ENCODE measurements at regions not wholly inside any gene's neighbourhood (a gene's known extent, or its start where the extent isn't known, plus 50 kb on each side); places are given as distances from the start of the nearest gene placed in this dataset.

DNA sequence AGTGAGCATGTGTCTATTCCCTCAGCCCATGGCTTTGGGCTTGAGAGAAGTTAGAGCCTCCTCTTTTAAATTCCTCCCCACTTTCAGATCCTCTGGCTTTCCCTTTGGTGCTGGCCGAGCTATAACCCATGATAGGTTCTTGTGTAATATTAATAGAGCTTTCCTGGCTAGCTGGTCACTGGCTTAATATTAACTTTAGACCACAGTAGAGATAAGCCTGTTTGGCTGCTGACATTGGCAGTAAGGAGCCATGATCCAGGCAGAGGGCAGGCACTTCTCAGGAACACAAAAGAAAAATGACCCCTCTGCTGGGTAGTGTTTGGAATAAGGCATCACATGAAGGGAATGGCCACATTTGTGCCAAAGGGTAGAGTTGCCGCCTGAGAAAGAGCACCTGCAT lies 65.4 kb upstream of the UMPS start:
- no peak for TF ChIP-seq CTCF (IDR thresholded peaks at IDR 0.05; ENCODE audit: insufficient read depth in 1 of 2, low read depth in 1 of 2, low read length in 1 of 2, severe bottlenecking in 1 of 2, unreplicated experiment in 1 of 2)
- no peak overlapping the region for H3K4me3 Mint-ChIP-seq (ENCODE audit: unreplicated experiment)
- H3K9me3 ChIP-seq = no peaks in the 10 kb centered on the region
- H3K9me3 Mint-ChIP-seq (ENCODE audit: unreplicated experiment) = no peaks in the 10 kb centered on the region
- BruUV-seq (replicated peaks) = no TSS peak
- peaks cover 2% of the 10 kb centered on the region for H3K36me3 ChIP-seq (ENCODE audit: control insufficient read depth, insufficient read depth, low read length)
- H3K27me3 ChIP-seq (replicated peaks; ENCODE audit: control insufficient read depth, insufficient read depth, low read length) = no peaks in the 10 kb centered on the region
- DNase-seq = no peak
- intact Hi-C loops (cut with micrococcal nuclease; ENCODE audit: unreplicated experiment) = no loop called here
- H3K27ac Mint-ChIP-seq (ENCODE audit: unreplicated experiment) = no peak overlapping the region
- H3K36me3 Mint-ChIP-seq (ENCODE audit: insufficient read depth, unreplicated experiment) = peaks cover 61% of the 10 kb centered on the region
- ChIA-PET CTCF (interaction anchor here (0.9 kb wide), 1 partner anchor 100 kb away, joined by 6 read pairs; no protein-coding TSS in a partner anchor), POLR2A (no interaction called here)
- peaks cover 8% of the 10 kb centered on the region for H3K4me1 Mint-ChIP-seq (ENCODE audit: low read depth, unreplicated experiment)
- H3K27me3 Mint-ChIP-seq (ENCODE audit: insufficient read depth, unreplicated experiment) = no peaks in the 10 kb centered on the region
- no peaks in the 10 kb centered on the region for H3K4me1 ChIP-seq
- no peak overlapping the region for H3K4me3 ChIP-seq (ENCODE audit: low read depth, low read length)

- Mint-ChIP-seq H3K36me3 (ENCODE audit: insufficient read depth, unreplicated experiment) (peaks cover 64% of the 10 kb centered on the region), H3K27me3 (ENCODE audit: insufficient read depth, unreplicated experiment) (no peaks in the 10 kb centered on the region), H3K4me3 (ENCODE audit: unreplicated experiment) (no peak overlapping the region), H3K9me3 (ENCODE audit: unreplicated experiment) (no peaks in the 10 kb centered on the region), H3K27ac (ENCODE audit: unreplicated experiment) (no peak overlapping the region), H3K4me1 (ENCODE audit: low read depth, unreplicated experiment) (peaks cover 8% of the 10 kb centered on the region)
- DNase-seq = no peak
- BruUV-seq (replicated peaks) = no TSS peak
- intact Hi-C loops (cut with micrococcal nuclease; ENCODE audit: unreplicated experiment) = no loop called here
- Histone ChIP-seq H3K4me3 (ENCODE audit: low read depth, low read length) (no peak overlapping the region), H3K9me3 (no peaks in the 10 kb centered on the region), H3K36me3 (ENCODE audit: control insufficient read depth, insufficient read depth, low read length) (peaks cover 2% of the 10 kb centered on the region), H3K27me3 (replicated peaks; ENCODE audit: control insufficient read depth, insufficient read depth, low read length) (no peaks in the 10 kb centered on the region), H3K4me1 (no peaks in the 10 kb centered on the region)
- ChIA-PET POLR2A (no interaction called here), CTCF (no interaction called here)
- TF ChIP-seq CTCF (IDR thresholded peaks at IDR 0.05; ENCODE audit: insufficient read depth in 1 of 2, low read depth in 1 of 2, low read length in 1 of 2, severe bottlenecking in 1 of 2, unreplicated experiment in 1 of 2) = no peak
Measured at GRCh38 chr3:124666067-124666466, 64.2 kb upstream of the UMPS start.

- Histone ChIP-seq H3K36me3 (ENCODE audit: control insufficient read depth, insufficient read depth, low read length) (peaks cover 2% of the 10 kb centered on the region), H3K4me1 (no peaks in the 10 kb centered on the region), H3K4me3 (ENCODE audit: low read depth, low read length) (no peak overlapping the region), H3K9me3 (no peaks in the 10 kb centered on the region), H3K27me3 (replicated peaks; ENCODE audit: control insufficient read depth, insufficient read depth, low read length) (no peaks in the 10 kb centered on the region)
- no TSS peak for BruUV-seq (replicated peaks)
- POLR2A ChIA-PET = no interaction called here
- Mint-ChIP-seq H3K36me3 (ENCODE audit: insufficient read depth, unreplicated experiment) (peaks cover 45% of the 10 kb centered on the region), H3K27ac (ENCODE audit: unreplicated experiment) (no peak overlapping the region), H3K4me1 (ENCODE audit: low read depth, unreplicated experiment) (no peaks in the 10 kb centered on the region), H3K4me3 (ENCODE audit: unreplicated experiment) (no peak overlapping the region), H3K27me3 (ENCODE audit: insufficient read depth, unreplicated experiment) (no peaks in the 10 kb centered on the region), H3K9me3 (ENCODE audit: unreplicated experiment) (no peaks in the 10 kb centered on the region)
- no peak for TF ChIP-seq CTCF (IDR thresholded peaks at IDR 0.05; ENCODE audit: insufficient read depth in 1 of 2, low read depth in 1 of 2, low read length in 1 of 2, severe bottlenecking in 1 of 2, unreplicated experiment in 1 of 2)
- DNase-seq = no peak
- CTCF ChIA-PET = no interaction called here
- intact Hi-C loops (cut with micrococcal nuclease; ENCODE audit: unreplicated experiment) = no loop called here
Measured at GRCh38 chr3:124669470-124669869, 60.8 kb upstream of the UMPS start.
